ENCODE measurements at regions not wholly inside any gene's neighbourhood (a gene's known extent, or its start where the extent isn't known, plus 50 kb on each side); places are given as distances from the start of the nearest gene placed in this dataset.

DNA sequence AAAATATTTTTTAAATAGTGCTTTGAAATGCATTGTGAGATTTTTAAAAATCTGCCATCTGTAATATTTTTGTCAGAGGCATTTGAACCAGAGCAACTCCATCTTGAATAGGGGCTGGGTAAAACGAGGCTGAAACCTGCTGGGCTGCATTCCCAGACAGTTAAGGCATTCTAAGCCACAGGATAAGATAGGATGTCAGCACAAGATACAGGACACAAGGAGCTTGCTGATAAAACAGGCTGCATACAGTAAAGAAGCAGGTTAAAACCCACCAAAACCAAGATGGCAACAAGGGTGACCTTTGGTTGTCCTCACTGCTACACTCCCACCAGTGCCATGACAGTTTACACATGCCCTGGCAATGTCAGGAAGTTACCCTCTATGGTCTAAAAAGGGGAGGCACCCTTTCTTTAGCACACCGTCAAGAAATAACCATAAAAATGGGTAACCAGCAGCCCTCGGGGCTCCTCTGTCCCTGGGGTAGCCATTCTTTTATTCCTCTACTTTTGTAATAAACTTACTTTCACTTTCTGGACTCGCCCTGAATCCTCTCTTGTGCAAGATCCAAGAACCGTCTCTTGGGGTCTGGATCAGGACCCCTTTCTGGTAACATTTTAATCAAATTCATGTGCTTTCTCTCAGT lies 273.7 kb downstream of the SEMA3D start:
- H2AFZ ChIP-seq (ENCODE audit: low read depth, low read length) = no peak overlapping the region
- no peak overlapping the region for H3K4me3 ChIP-seq (ENCODE audit: low read depth in 1 of 2, low read length in 2 of 2)
- no peaks in the 10 kb centered on the region for H4K20me1 ChIP-seq (ENCODE audit: insufficient read depth, low read length)
- no peak for TF ChIP-seq EZH2 (IDR thresholded peaks at IDR 0.05; ENCODE audit: borderline replicate concordance, low read depth, low read length, severe bottlenecking)
- TF ChIP-seq, protein P1, sequence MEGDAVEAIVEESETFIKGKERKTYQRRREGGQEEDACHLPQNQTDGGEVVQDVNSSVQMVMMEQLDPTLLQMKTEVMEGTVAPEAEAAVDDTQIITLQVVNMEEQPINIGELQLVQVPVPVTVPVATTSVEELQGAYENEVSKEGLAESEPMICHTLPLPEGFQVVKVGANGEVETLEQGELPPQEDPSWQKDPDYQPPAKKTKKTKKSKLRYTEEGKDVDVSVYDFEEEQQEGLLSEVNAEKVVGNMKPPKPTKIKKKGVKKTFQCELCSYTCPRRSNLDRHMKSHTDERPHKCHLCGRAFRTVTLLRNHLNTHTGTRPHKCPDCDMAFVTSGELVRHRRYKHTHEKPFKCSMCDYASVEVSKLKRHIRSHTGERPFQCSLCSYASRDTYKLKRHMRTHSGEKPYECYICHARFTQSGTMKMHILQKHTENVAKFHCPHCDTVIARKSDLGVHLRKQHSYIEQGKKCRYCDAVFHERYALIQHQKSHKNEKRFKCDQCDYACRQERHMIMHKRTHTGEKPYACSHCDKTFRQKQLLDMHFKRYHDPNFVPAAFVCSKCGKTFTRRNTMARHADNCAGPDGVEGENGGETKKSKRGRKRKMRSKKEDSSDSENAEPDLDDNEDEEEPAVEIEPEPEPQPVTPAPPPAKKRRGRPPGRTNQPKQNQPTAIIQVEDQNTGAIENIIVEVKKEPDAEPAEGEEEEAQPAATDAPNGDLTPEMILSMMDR (IDR thresholded peaks at IDR 0.05; ENCODE audit: borderline replicate concordance, extremely low read depth, low read length, poor library complexity, severe bottlenecking) = no peak
- no peaks in the 10 kb centered on the region for H3K36me3 ChIP-seq (ENCODE audit: insufficient read depth, low read length)
- no peak for DNase-seq
- no peak overlapping the region for H3K9ac ChIP-seq (ENCODE audit: low read depth, low read length)
- no peaks in the 10 kb centered on the region for H3K79me2 ChIP-seq (ENCODE audit: insufficient read depth, low read length)
- no peaks in the 10 kb centered on the region for H3K4me1 ChIP-seq (ENCODE audit: insufficient read depth, low read length)
- ATAC-seq (ENCODE audit: insufficient read depth, low read depth) = no peak
- H3K27ac ChIP-seq (ENCODE audit: low read length) = no peak overlapping the region
- H3K9me3 ChIP-seq (ENCODE audit: insufficient read depth, low read length, severe bottlenecking) = no peaks in the 10 kb centered on the region
- no peak overlapping the region for H3K4me2 ChIP-seq (ENCODE audit: insufficient read depth, low read length)
- H3K27me3 ChIP-seq (ENCODE audit: insufficient read depth, low read length, poor library complexity) = no peaks in the 10 kb centered on the region

DNA sequence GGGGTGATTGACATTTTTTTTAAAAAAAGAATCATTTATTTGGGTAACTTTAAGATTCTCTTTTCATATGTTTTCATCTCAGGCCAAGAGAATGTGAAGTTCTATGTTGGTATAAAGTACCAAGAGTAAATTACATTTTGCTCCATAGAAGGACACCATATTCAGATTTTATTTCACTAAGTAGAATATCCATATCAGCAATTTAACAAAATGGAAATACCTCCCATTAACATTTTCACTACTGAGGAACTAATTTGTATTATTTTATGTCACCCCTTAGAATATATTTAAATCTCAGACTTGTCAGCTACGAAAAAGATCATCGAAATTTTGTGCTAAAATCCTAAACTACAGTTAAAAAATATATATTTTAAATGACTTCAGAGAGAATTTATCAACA lies 274.3 kb downstream of the SEMA3D start:
- no peak overlapping the region for H2AFZ ChIP-seq (ENCODE audit: low read depth, low read length)
- no peaks in the 10 kb centered on the region for H3K36me3 ChIP-seq (ENCODE audit: insufficient read depth, low read length)
- H3K4me3 ChIP-seq (ENCODE audit: low read depth in 1 of 2, low read length in 2 of 2) = no peak overlapping the region
- H3K4me1 ChIP-seq (ENCODE audit: insufficient read depth, low read length) = no peaks in the 10 kb centered on the region
- no peaks in the 10 kb centered on the region for H3K79me2 ChIP-seq (ENCODE audit: insufficient read depth, low read length)
- ATAC-seq (ENCODE audit: insufficient read depth, low read depth) (no peak), DNase-seq (no peak)
- H3K27ac ChIP-seq (ENCODE audit: low read length) = no peak overlapping the region
- no peaks in the 10 kb centered on the region for H4K20me1 ChIP-seq (ENCODE audit: insufficient read depth, low read length)
- no peaks in the 10 kb centered on the region for H3K9me3 ChIP-seq (ENCODE audit: insufficient read depth, low read length, severe bottlenecking)
- H3K27me3 ChIP-seq (ENCODE audit: insufficient read depth, low read length, poor library complexity) = no peaks in the 10 kb centered on the region
- H3K9ac ChIP-seq (ENCODE audit: low read depth, low read length) = no peak overlapping the region
- TF ChIP-seq EZH2 (IDR thresholded peaks at IDR 0.05; ENCODE audit: borderline replicate concordance, low read depth, low read length, severe bottlenecking) = no peak
- TF ChIP-seq, protein P1 (IDR thresholded peaks at IDR 0.05; ENCODE audit: borderline replicate concordance, extremely low read depth, low read length, poor library complexity, severe bottlenecking) = no peak
- no peak overlapping the region for H3K4me2 ChIP-seq (ENCODE audit: insufficient read depth, low read length)

DNA sequence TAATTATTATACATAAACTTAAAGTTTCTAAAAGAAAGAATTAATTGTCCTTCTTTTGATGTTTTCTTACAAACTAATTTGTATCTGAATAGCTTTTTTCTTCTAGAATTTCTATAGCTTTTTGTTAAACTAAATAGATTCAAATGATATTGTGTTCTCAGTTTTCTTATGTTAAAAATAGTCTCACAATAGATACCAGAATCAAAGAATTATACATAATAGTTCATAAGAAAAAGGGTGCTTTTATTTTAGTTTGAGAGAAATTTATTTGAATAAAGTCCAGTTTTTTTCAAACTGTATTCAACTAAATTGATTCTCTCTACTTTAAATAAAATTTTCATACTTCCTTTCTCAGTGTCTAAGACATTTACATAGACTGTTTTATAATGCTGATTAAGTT lies 274.8 kb downstream of the SEMA3D start:
- DNase-seq = no peak
- Histone ChIP-seq H3K4me3 (ENCODE audit: low read depth in 1 of 2, low read length in 2 of 2) (no peak overlapping the region), H3K4me1 (ENCODE audit: insufficient read depth, low read length) (no peaks in the 10 kb centered on the region), H3K9ac (ENCODE audit: low read depth, low read length) (no peak overlapping the region), H2AFZ (ENCODE audit: low read depth, low read length) (no peak overlapping the region), H3K9me3 (ENCODE audit: insufficient read depth, low read length, severe bottlenecking) (no peaks in the 10 kb centered on the region), H4K20me1 (ENCODE audit: insufficient read depth, low read length) (no peaks in the 10 kb centered on the region), H3K27me3 (ENCODE audit: insufficient read depth, low read length, poor library complexity) (no peaks in the 10 kb centered on the region), H3K4me2 (ENCODE audit: insufficient read depth, low read length) (no peak overlapping the region), H3K36me3 (ENCODE audit: insufficient read depth, low read length) (no peaks in the 10 kb centered on the region), H3K79me2 (ENCODE audit: insufficient read depth, low read length) (no peaks in the 10 kb centered on the region), H3K27ac (ENCODE audit: low read length) (no peak overlapping the region)
- no peak for TF ChIP-seq EZH2 (IDR thresholded peaks at IDR 0.05; ENCODE audit: borderline replicate concordance, low read depth, low read length, severe bottlenecking)
- TF ChIP-seq, protein P1 (IDR thresholded peaks at IDR 0.05; ENCODE audit: borderline replicate concordance, extremely low read depth, low read length, poor library complexity, severe bottlenecking) = no peak
- ATAC-seq (ENCODE audit: insufficient read depth, low read depth) = no peak

All from DND-41 (cell line).